ENCODE measurements at regions not wholly inside any gene's neighbourhood (a gene's known extent, or its start where the extent isn't known, plus 50 kb on each side); places are given as distances from the start of the nearest gene placed in this dataset.

DNA sequence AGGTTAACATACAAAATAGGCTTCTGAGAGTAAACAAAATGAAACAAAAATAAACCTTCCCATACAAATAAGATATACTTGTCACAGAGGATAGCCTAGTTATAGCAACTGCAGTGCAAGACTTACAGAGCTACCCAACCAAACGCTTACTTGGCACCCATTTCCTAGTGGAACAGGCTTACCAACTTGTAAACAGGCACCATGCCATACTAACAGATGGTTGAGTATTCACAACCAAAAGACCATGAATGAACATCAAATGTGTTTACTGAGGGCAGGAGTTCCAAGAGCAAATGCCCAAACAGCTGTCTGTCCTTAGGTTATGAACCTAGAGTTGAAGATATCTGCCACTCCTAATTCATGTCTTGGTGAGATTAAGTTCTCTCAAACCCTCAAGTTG lies 2629.2 kb downstream of the PCDH7 start:
- no peak for TF ChIP-seq RARB (CRISPR knock-in tag; IDR thresholded peaks at IDR 0.05)
- TF ChIP-seq, protein P1, sequence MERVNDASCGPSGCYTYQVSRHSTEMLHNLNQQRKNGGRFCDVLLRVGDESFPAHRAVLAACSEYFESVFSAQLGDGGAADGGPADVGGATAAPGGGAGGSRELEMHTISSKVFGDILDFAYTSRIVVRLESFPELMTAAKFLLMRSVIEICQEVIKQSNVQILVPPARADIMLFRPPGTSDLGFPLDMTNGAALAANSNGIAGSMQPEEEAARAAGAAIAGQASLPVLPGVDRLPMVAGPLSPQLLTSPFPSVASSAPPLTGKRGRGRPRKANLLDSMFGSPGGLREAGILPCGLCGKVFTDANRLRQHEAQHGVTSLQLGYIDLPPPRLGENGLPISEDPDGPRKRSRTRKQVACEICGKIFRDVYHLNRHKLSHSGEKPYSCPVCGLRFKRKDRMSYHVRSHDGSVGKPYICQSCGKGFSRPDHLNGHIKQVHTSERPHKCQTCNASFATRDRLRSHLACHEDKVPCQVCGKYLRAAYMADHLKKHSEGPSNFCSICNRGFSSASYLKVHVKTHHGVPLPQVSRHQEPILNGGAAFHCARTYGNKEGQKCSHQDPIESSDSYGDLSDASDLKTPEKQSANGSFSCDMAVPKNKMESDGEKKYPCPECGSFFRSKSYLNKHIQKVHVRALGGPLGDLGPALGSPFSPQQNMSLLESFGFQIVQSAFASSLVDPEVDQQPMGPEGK (CRISPR knock-in tag; IDR thresholded peaks at IDR 0.05; ENCODE audit: borderline replicate concordance): no peak
- TF ChIP-seq ESRRG (CRISPR knock-in tag; IDR thresholded peaks at IDR 0.05): no peak
- no peak for TF ChIP-seq ZC3H10 (CRISPR knock-in tag; IDR thresholded peaks at IDR 0.05)
- no peak for TF ChIP-seq ARNTL (CRISPR knock-in tag; IDR thresholded peaks at IDR 0.05; ENCODE audit: borderline replicate concordance, low read depth)

Measured in SK-N-SH treated with all-trans-retinoic acid at 6 μM for 48 hours (cell line).